Activated CD4-positive, alpha-beta T cell treated with anti-CD3 and anti-CD28 coated beads, Interleukin-2, amount 10 ng/mL, durations not matched to agents 7 days and 5 days (primary cell): ENCODE measurements at regions not wholly inside any gene's neighbourhood (a gene's known extent, or its start where the extent isn't known, plus 50 kb on each side); places are given as distances from the start of the nearest gene placed in this dataset.
"Not testable (repeated sequence)": the region's sequence is repeated elsewhere in the genome, so short reads cannot be mapped to it uniquely, and the experiment has no call there.

Source experiments
- CTCF ChIA-PET: fragments of 350-600 bp; sonication (Branson Sonifier 250); formaldehyde crosslinking; loops from one replicate; lab custom pipeline; 2021; ENCODE audit warnings: antibody characterized with exemption; lab: Charles Lee
- POLR2A ChIA-PET: fragments of 350-600 bp; sonication (Branson Sonifier 250); formaldehyde crosslinking; loops from one replicate; lab custom pipeline; 2021; ENCODE audit warnings: antibody characterized with exemption; lab: Charles Lee
- DNase-seq: peaks from one replicate; pipeline ENCODE4 v3.0.0-alpha.2; 2020
- H3K27ac Mint-ChIP-seq: one replicate; pipeline ENCODE4 v1.8.0; 2021; ENCODE audit warnings: mild to moderate bottlenecking, moderate library complexity, mixed read lengths
- H3K27me3 Mint-ChIP-seq: one replicate; pipeline ENCODE4 v1.8.0; 2021; ENCODE audit warnings: mixed read lengths
- H3K36me3 Mint-ChIP-seq: one replicate; pipeline ENCODE4 v1.8.0; 2021; ENCODE audit warnings: low read depth, mixed read lengths
- H3K4me1 Mint-ChIP-seq: one replicate; pipeline ENCODE4 v1.8.0; 2021; ENCODE audit warnings: mixed read lengths
- H3K4me3 Mint-ChIP-seq: one replicate; pipeline ENCODE4 v1.8.0; 2021; ENCODE audit warnings: mild to moderate bottlenecking, moderate library complexity, mixed read lengths
- H3K9me3 Mint-ChIP-seq: one replicate; pipeline ENCODE4 v1.8.0; 2021; ENCODE audit warnings: mixed read lengths

- H3K27ac Mint-ChIP-seq, H3K4me3 Mint-ChIP-seq, CTCF ChIA-PET, H3K27me3 Mint-ChIP-seq, H3K9me3 Mint-ChIP-seq, H3K36me3 Mint-ChIP-seq, POLR2A ChIA-PET, H3K4me1 Mint-ChIP-seq, DNase-seq: not testable (repeated sequence)
Measured at GRCh38 chr2:87604980-87605379, 142.9 kb upstream of the PLGLB2 start.

DNA sequence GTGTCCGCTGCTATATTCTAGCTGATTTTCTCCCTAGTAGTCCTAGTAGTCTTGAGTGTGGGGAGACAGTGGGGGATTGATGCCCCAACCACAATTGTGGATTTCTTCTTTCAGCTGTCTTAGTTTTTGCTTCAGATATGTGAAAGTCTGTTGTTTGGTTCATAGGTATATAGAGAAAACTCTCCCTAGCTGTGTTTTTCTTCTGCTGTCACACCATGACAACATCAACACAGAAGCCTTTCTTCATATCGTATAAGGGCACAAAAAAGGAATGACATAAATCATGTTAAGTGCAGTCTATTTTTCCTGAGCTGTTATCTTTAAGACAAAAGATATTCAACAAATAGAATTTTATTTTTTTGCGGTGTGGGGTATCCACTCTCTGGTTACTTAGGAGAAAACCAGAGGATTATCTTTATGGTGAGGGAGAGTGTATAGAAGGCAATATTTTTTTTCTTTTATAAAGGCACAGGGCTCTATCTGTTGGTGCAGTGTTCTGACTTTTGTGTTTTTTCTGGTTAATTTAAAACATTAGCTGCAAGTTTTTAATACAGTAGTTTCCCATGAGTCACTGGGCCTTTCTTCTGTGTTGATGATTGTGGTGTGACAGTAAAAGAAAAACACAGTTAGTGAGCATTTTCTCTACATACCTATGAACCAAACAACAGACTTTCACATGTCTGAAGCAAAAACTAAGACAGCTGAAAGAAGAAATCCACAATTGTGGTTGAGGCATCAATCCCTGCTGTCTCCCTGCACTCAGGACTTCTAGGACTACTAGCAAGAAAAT is 139.3 kb upstream of the PLGLB2 start:
- H3K4me1 Mint-ChIP-seq, CTCF ChIA-PET, H3K27me3 Mint-ChIP-seq, H3K4me3 Mint-ChIP-seq, POLR2A ChIA-PET, DNase-seq, H3K9me3 Mint-ChIP-seq, H3K27ac Mint-ChIP-seq, H3K36me3 Mint-ChIP-seq: not testable (repeated sequence)

- H3K4me1 Mint-ChIP-seq, POLR2A ChIA-PET, H3K4me3 Mint-ChIP-seq, H3K9me3 Mint-ChIP-seq, H3K27ac Mint-ChIP-seq, H3K27me3 Mint-ChIP-seq, H3K36me3 Mint-ChIP-seq, CTCF ChIA-PET, DNase-seq: not testable (repeated sequence)
Measured at GRCh38 chr2:87610974-87611373, 136.9 kb upstream of the PLGLB2 start.

GRCh38 chr2:87611416-87611815 is 136.5 kb upstream of the PLGLB2 start:
- POLR2A ChIA-PET, DNase-seq, H3K4me3 Mint-ChIP-seq, H3K4me1 Mint-ChIP-seq, CTCF ChIA-PET, H3K36me3 Mint-ChIP-seq, H3K27ac Mint-ChIP-seq, H3K9me3 Mint-ChIP-seq, H3K27me3 Mint-ChIP-seq: not testable (repeated sequence)

GRCh38 chr2:87611956-87612355 is 135.9 kb upstream of the PLGLB2 start:
- CTCF ChIA-PET, H3K36me3 Mint-ChIP-seq, DNase-seq, POLR2A ChIA-PET, H3K4me3 Mint-ChIP-seq, H3K4me1 Mint-ChIP-seq, H3K27me3 Mint-ChIP-seq, H3K27ac Mint-ChIP-seq, H3K9me3 Mint-ChIP-seq: not testable (repeated sequence)

GRCh38 chr2:87614829-87615434 is 133.0 kb upstream of the PLGLB2 start:
- H3K27ac Mint-ChIP-seq, POLR2A ChIA-PET, DNase-seq, H3K4me3 Mint-ChIP-seq, H3K9me3 Mint-ChIP-seq, H3K36me3 Mint-ChIP-seq, CTCF ChIA-PET, H3K4me1 Mint-ChIP-seq, H3K27me3 Mint-ChIP-seq: not testable (repeated sequence)

GRCh38 chr2:87619121-87619520 is 128.8 kb upstream of the PLGLB2 start:
- H3K27ac Mint-ChIP-seq, CTCF ChIA-PET, H3K36me3 Mint-ChIP-seq, H3K4me3 Mint-ChIP-seq, H3K9me3 Mint-ChIP-seq, DNase-seq, POLR2A ChIA-PET, H3K27me3 Mint-ChIP-seq, H3K4me1 Mint-ChIP-seq: not testable (repeated sequence)

GRCh38 chr2:87621139-87621538 is 126.7 kb upstream of the PLGLB2 start:
- H3K4me1 Mint-ChIP-seq, DNase-seq, H3K9me3 Mint-ChIP-seq, CTCF ChIA-PET, H3K4me3 Mint-ChIP-seq, H3K27ac Mint-ChIP-seq, POLR2A ChIA-PET, H3K36me3 Mint-ChIP-seq, H3K27me3 Mint-ChIP-seq: not testable (repeated sequence)

- H3K36me3 Mint-ChIP-seq, DNase-seq, H3K27ac Mint-ChIP-seq, POLR2A ChIA-PET, H3K4me1 Mint-ChIP-seq, H3K9me3 Mint-ChIP-seq, CTCF ChIA-PET, H3K4me3 Mint-ChIP-seq, H3K27me3 Mint-ChIP-seq: not testable (repeated sequence)
Measured at GRCh38 chr2:87622720-87623119, 125.2 kb upstream of the PLGLB2 start.

- H3K36me3 Mint-ChIP-seq, DNase-seq, H3K4me3 Mint-ChIP-seq, H3K4me1 Mint-ChIP-seq, H3K27ac Mint-ChIP-seq, H3K27me3 Mint-ChIP-seq, POLR2A ChIA-PET, H3K9me3 Mint-ChIP-seq, CTCF ChIA-PET: not testable (repeated sequence)
Measured at GRCh38 chr2:87629491-87630458, 118.1 kb upstream of the PLGLB2 start.

- DNase-seq, CTCF ChIA-PET, H3K27ac Mint-ChIP-seq, H3K27me3 Mint-ChIP-seq, H3K4me3 Mint-ChIP-seq, H3K4me1 Mint-ChIP-seq, POLR2A ChIA-PET, H3K9me3 Mint-ChIP-seq, H3K36me3 Mint-ChIP-seq: not testable (repeated sequence)
Measured at GRCh38 chr2:87630892-87631291, 117.0 kb upstream of the PLGLB2 start.

DNA sequence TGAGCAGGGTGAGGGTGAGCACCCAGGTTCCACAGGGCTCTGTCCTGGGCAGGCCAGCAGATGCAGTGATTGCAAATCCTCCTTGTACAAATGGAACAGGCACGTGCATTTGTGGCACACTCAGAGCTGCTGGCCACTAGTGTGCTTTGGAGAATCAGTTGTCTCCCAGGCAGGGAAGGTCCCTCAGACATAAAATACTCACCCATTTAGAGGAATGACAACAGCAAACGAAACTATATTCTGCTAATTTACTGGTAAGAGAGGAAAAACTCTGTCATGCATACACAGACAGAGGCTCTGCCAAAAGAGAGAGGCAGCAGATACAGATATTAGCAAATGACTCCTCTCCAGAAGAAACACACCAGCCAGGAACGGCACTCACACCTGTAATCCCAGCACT is 116.5 kb upstream of the PLGLB2 start:
- CTCF ChIA-PET, POLR2A ChIA-PET, H3K27ac Mint-ChIP-seq, H3K4me1 Mint-ChIP-seq, H3K4me3 Mint-ChIP-seq, H3K27me3 Mint-ChIP-seq, H3K36me3 Mint-ChIP-seq, H3K9me3 Mint-ChIP-seq, DNase-seq: not testable (repeated sequence)

- DNase-seq, H3K4me1 Mint-ChIP-seq, CTCF ChIA-PET, H3K36me3 Mint-ChIP-seq, H3K27me3 Mint-ChIP-seq, H3K4me3 Mint-ChIP-seq, H3K9me3 Mint-ChIP-seq, POLR2A ChIA-PET, H3K27ac Mint-ChIP-seq: not testable (repeated sequence)
Measured at GRCh38 chr2:87633287-87633963, 114.5 kb upstream of the PLGLB2 start.
